Skeletal muscle cell (primary cell): ENCODE measurements at regions not wholly inside any gene's neighbourhood (a gene's known extent, or its start where the extent isn't known, plus 50 kb on each side); places are given as distances from the start of the nearest gene placed in this dataset.
"Not testable (repeated sequence)": the region's sequence is repeated elsewhere in the genome, so short reads cannot be mapped to it uniquely, and the experiment has no call there.

ENCODE experiments used
- DNase-seq: peaks from one replicate; pipeline ENCODE4 v3.0.0-alpha.2; 2010; ENCODE audit warnings: low read depth
- H3K4me3 ChIP-seq: 2 replicates; pipeline ENCODE4 v1.5.1; 2011; ENCODE audit warnings: low read depth, mild to moderate bottlenecking, control low read depth, low read length, moderate library complexity

DNA sequence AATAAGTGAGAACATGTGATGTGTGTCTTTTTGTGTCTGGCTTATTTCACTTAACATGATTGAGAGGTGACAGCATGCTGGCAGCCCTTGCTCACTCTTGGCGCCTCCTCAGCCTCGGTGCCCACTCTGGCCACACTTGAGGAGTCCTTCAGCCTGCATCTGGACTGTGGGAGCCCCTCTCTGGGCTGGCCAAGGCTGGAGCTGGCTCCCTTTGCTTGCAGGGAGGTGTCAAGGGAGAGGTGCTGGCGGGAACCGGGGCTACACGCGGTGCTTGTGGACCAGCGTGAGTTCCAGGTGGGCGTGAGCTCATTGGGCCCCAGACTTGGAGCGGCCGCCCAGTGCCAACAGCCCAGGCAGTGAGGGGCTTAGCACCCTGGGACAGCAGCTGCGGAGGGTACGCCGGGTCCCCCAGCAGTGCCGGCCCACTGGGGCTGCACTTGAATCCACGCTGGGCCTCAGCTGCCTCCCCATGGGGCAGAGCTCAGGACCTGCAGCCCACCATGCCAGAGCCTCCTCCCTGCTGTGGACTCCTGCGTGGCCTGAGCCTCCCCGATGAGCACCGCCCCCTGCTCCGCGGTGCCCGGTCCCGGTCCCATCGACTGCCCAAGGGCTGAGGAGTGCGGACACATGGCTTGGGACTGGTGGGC is 658.6 kb downstream of the GRXCR1 start:
- H3K4me3 ChIP-seq, result no peak overlapping the region
- DNase-seq, result no peak

DNA sequence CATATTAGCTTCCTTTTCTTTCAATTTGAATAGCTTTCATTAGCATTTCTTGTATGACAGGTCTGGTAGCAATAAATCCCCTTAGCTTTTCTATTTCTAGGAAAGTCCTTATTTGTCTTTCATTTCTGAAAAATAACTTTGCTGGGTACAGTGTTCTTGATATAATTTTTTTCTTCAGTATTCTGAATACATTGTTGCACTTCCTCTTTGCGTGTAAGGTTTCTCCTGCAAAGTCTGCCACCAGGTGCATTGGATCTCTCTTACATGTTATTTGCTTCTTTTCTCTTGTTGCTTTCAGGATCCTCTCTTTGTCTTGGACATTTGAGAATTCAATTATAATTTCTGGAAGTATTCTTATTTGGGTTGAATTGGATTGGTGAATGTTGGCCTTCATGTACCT is 663.7 kb downstream of the GRXCR1 start:
- DNase-seq, result no peak
- no peak overlapping the region for H3K4me3 ChIP-seq

DNA sequence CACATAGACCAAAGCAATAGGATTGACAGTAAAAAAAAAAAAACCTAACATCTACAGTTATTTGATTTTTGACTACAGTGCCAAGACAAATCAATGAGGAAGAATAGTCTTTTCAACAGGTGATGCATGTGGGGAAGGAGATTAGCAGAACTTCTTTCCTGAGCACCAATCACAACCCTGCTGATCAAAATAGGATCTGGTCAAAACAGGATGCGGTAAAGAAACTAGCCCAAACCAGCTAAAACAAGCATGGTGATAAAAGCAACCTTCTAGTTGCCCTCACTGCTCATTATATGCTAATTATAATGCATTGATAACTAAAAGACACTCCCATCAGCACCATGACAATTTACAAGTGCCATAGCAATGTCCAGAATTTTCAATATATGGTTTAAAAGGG is 667.5 kb downstream of the GRXCR1 start:
- H3K4me3 ChIP-seq, result no peak overlapping the region
- no peak for DNase-seq

DNA sequence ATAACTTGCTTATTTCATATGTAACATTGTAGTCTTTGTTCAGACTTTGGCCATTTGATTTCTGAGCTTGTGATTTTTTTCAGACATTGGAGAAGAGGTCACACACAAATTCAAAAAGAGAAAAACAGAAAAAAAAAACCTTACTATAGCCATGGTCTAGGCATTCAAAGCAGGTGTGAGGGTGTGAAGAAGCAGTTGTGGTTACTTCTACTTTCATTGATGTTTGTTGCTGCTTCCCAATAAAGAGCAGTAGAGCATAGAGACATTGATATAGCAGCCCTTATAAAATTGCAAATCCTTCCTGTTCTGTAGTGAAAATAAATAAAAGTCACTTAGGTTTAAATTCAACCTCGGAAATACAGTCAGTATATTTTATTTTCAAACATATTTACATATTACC is 671.6 kb downstream of the GRXCR1 start:
- DNase-seq, result no peak
- H3K4me3 ChIP-seq, result no peak overlapping the region

DNA sequence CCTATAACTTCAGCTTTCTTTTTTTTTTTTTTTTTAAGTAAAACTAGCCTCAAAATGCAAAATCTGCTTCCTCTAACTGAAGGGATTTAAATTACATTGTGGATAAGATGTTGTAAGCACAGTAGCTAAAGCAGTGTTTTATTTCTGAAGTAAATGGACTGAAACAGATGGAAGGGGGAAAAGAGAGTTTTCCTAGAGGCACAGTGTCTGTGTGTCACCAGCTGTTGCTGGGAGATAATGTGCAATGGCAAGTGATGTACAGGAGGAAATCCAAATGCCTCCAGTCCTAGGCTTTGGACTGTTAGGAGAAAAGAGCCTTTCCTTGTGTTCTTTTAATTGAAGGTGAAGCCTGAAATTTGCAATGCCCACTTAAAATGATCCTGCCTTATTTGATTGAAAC is 672.1 kb downstream of the GRXCR1 start:
- H3K4me3 ChIP-seq, result no peak overlapping the region
- DNase-seq, result no peak

DNA sequence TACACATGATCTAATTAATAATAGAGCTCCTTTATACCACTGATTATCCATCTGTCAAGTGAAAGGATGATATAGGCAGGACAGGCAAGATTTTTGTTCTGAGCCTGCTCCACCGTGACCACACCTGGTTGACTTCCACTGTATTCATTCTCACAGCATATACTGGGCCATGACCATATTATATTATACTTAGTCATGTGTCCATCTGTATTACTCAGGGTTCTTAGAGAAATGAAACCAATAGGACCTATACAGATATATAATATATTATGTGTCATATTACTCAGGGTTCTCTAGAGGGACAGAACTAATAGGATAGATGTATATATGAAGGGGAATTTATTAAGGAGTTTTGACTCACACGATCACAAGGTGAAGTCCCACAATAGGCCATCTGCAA is 675.1 kb downstream of the GRXCR1 start:
- H3K4me3 ChIP-seq, result no peak overlapping the region
- no peak for DNase-seq

DNA sequence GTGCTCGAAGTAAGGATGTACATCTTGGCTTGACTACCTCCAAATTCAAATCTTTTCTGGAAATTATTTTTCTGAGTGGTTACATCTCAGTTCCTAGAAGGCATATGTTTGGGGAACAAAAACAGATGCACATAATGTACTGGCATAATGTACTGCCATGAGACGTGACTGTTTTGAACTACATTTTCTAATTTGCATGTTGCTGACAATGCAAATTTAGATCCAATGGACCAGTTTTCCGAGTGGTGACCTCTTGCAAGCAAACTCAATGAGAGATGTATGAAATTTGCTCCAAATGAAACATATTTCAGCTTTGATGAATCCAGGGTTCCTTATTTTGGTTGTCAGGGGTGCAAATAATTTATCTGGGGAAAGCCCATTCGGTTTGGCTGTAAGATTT is 694.3 kb downstream of the GRXCR1 start:
- no peak for DNase-seq
- H3K4me3 ChIP-seq, result no peak overlapping the region

DNA sequence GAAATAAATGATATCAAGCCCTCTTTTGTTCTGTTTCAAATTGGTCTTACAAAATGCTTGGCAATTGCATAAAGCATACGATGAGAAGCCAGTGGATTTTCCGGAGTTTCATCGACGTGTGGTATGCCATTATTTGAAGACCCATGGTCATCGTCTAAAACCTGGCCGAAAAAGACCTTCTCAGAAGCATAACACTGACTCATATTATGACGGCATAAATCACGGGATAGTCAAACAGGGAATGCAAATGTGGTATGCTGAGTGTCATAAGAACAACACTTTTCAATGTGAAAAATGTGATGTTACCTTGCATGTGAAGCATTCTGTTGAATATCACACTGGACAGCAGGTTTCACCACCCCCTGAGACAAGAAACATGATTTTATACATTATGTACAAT is 695.2 kb downstream of the GRXCR1 start:
- no peak for DNase-seq
- H3K4me3 ChIP-seq, result no peak overlapping the region

DNA sequence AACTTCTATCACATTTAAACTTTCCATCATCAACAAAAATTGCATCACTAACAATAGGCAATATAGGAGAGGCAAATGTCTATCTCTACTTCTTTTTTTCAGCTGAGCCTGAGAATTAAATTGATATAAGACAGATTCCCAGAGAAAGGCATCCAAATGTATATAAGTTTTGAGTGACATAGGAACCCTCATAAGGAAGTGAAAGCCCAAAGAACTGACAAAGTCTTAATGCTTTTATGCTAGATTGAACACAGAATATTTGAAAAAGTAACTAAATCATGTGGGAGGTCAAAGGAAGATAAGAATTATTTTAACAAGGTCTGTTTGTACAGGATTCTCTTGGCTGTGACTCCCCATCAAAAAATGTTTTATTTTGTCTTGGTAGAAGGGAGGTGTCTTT is 714.9 kb downstream of the GRXCR1 start:
- no peak overlapping the region for H3K4me3 ChIP-seq

DNA sequence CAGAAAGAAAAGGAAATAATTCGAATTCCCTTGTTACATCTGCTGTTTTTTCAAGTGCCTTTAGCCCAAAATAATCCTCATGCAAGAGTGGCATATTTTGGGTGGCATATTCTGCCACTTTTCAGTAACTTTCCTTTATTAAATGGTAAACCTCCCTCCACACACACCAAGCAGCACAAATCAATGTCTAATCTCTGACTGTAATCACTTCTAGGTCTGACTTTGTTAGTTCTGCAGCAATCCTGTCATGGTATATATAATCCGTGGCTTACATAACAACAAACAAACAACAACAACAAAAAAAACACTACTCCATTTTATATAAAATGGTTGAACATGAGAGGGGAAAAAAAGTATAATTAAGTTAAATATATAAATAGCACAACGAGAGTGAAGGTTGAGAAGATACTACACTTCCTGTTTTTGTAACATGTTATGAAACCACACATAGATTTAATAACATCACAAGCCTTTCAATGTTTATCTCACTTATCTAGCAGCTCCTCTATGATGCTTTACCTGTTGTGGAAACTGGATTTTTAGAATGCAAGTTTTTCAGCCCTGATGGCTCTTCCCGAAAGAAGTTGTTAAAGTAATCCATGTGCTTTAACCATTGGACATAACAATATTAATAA is 715.4 kb downstream of the GRXCR1 start:
- no peak overlapping the region for H3K4me3 ChIP-seq
- no peak for DNase-seq

More for the DNA sequence above, 714.9 kb downstream of the GRXCR1 start:
- DNase-seq, result no peak

DNA sequence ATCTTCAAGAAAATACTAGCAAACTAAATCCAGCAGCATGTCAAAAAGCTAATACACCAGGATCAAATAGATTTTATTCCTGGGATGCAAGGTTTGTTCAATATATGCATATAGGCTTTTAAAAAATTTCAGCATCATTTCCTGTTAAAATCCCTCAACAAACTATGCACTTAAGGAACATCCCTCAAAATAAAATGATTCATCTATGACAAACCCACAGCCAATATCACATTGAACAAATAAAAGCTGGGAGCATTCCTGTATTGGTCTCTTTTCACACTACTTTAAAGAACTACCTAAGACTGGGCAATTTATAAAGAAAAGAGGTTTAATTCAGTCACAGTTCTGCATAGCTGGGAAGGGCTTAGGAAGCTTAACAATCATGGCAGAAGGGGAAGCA is 726.7 kb downstream of the GRXCR1 start:
- no peak overlapping the region for H3K4me3 ChIP-seq
- DNase-seq, result no peak

DNA sequence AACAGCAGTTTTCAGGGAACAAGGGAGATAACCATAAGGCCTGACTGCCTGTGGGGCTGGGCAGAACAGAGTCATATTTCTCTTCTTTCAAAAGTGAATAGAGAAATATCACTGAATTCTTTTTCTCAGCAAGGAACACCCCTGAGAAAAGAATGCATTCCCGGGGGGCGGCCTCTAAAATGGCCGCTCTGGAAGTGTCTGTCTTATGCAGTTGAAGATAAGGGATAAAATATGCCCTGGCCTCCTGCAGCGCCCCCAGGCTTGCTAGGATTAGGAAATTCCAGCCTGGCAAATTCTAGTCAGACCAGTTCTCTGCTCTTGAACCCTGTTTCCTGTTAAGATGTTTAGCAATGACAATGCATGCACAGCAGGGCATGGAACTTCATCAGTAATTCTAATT is 745.4 kb downstream of the GRXCR1 start:
- H3K4me3 ChIP-seq, DNase-seq: not testable (repeated sequence)

DNA sequence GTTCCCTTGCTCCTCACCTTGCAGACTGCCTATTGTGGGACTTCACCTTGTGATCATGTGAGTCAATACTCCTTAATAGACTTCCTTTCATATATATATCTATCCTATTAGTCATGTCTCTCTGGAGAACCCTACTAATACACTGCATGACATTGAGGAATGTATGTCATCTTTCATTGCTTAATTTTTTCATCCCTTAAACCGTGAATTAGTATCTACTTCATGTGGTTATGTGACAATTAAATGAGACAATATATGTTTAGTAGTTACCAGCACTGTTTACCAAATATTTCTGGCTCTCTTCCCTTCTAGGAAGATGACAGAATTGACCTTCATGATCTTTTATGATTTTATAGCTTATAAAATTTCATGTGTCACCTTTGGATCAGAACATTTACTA is 759.5 kb downstream of the GRXCR1 start:
- no peak for DNase-seq
- H3K4me3 ChIP-seq, result no peak overlapping the region

DNA sequence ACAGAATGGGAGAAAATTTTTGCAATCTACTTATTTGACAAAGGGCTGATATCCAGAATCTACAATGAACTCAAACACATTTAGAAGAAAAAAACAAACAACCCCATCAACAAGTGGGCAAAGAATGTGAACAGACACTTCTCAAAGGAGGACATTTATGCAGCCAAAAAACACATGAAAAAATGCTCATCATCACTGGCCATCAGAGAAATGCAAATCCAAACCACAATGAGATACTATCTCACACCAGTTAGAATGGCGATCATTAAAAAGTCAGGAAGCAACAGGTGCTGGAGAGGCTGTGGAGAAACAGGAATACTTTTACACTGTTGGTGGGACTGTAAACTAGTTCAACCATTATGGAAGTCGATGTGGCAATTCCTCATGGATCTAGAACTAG is 767.0 kb downstream of the GRXCR1 start:
- not testable (repeated sequence) for DNase-seq, H3K4me3 ChIP-seq

DNA sequence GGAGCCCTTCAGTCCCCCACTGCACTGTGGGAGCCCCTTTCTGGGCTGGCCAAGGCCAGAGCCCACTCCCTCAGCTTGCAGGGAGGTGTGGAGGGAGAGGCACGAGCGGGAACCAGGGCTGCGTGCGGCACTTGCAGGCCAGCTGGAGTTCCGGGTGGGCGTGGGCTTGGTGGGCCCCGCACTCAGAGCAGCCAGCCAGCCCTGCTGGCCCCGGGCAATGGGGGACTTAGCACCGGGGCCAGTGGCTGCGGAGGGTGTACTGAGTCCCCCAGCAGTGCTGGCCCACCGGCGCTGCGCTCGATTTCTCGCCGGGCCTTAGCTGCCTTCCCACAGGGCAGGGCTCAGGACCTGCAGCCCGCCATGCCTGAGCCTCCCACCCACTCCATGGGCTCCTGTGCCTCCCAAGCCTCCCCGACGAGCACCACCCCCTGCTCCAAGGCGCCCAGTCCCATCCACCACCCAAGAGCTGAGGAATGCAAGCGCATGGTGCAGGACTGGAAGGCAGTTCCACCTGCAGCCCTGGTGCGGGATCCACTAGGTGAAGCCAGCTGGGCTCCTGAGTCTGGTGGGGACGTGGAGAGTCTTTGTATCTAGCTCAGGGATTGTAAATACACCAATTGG is 776.2 kb downstream of the KCTD8 start:
- not testable (repeated sequence) for DNase-seq, H3K4me3 ChIP-seq

DNA sequence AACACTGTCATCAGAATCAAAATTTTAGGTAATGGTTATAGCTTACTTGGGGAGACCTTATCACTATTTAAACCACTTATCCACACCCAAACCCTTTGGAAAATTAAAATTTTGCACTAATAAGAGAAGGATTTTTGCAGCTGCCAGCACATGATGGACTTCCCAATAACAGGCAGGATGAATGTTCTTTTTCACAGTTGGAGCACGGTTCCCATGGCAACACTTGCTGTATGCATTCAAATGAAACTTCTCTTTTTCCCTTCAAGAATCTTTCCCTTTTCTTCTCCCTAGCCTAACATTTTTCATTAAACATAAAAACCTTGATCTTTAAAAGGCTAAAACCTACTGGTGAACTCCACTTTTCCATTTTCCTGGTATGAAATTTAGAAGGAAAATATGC is 768.2 kb downstream of the KCTD8 start:
- no peak for DNase-seq
- no peak overlapping the region for H3K4me3 ChIP-seq

DNA sequence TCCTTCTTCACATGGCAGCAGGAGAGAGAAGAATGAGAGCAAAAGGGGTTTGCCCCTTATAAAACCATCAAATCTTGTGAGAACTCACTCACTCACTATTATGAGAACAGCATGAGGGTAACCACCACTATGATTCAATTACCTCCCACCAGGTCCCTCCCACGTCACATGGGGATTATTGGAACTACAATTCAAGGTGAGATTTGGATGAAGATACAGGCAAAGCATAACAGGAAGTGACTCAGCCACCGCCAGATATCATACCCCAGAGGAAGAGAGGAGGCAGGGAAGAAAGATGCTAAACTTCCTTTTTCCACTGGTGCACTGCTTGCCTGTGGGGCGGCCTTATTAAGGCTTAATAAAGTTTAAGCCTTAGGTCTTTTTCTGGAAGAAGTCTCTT is 766.1 kb downstream of the KCTD8 start:
- H3K4me3 ChIP-seq, result no peak overlapping the region
- DNase-seq, result no peak

DNA sequence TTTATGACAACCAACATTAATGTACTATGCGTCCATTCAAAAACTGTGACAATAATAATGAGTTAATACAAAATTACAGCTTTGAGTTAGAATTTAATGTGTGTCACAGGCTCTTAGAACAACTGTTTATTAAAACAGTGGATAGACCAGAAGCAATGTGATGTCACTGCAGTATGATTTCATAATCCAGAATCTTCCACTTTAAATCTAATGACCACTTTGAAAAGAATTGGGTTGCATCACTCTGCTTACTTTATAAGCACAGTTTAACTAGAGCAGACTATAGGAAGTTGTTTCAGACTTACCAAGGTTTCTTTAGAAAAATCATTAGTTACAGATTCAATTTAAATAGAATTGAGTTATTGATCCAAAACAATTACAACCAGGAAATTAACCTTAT is 758.5 kb downstream of the KCTD8 start:
- no peak overlapping the region for H3K4me3 ChIP-seq
- peak; percentile 0 for DNase-seq

DNA sequence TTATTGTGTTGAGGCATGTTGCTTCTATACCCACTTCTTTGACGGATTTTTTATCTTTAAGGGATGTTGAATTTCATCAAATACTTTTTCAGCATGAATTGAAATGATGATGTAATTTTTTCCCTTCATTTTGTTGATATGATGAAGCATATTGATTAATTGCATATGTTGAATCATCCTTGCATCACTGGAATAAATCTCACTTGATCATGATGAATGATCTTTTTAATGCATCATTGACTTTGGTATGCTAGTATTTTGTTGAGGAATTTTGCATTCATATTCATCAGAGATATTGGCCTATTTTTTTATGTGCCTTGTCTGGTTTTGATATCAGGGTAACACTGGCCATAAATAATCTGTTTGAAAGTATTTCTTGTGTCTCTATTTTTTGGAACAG is 754.7 kb downstream of the KCTD8 start:
- H3K4me3 ChIP-seq, result no peak overlapping the region
- no peak for DNase-seq

DNA sequence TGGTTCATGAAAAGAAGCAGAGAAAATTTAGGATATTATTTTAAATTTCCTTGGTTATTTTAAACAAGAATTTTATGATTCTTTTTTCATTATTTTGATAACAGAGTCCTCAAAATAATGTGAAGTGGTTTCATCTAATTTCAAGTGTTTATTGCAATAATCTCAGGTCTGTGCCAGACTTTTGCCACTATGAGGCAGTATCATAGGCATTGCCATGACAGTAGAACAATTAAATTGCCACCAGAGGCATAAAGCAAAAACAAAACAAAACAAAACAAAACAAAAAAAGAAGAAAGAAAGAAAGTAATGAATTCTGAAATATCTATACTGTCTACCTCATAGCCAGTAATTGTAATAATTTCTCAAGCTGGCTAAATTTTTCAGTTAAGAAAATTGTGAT is 739.2 kb downstream of the KCTD8 start:
- no peak overlapping the region for H3K4me3 ChIP-seq
- DNase-seq, result no peak

DNA sequence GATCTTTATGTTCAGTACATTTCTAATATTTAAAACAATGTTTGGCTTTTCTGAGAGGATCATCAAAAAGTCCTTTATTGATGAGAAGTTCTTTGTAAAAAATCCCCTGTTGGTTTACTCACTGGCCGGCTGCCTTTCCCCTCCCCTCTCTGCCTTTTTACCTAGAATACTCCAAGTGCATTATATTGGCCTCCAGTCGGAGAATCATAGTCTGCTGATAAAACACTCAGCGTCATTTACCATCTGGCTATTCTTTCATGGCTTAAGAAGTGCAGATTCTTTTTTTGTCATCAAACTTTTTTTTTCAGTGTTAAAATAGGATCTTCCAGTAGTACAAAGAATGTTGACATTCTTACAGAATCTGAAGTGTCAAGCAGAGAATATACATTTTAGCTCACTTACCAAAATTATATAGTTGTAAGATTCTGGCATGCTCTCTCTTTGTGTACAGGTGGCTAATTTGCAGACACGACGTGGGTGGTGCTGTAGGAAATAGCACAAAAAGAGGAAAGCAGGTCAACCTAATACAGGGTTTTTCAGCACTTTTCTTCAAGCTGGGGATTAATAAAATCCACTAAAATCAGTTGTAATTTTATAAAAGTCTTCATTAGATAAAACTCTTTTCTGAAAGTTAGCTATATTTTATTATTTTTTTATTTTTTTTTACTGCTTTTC is 731.8 kb downstream of the KCTD8 start:
- no peak for DNase-seq
- no peak overlapping the region for H3K4me3 ChIP-seq
